ENCODE measurements at regions not wholly inside any gene's neighbourhood (a gene's known extent, or its start where the extent isn't known, plus 50 kb on each side); places are given as distances from the start of the nearest gene placed in this dataset.
"Not testable (repeated sequence)": the region's sequence is repeated elsewhere in the genome, so short reads cannot be mapped to it uniquely, and the experiment has no call there.

DNA sequence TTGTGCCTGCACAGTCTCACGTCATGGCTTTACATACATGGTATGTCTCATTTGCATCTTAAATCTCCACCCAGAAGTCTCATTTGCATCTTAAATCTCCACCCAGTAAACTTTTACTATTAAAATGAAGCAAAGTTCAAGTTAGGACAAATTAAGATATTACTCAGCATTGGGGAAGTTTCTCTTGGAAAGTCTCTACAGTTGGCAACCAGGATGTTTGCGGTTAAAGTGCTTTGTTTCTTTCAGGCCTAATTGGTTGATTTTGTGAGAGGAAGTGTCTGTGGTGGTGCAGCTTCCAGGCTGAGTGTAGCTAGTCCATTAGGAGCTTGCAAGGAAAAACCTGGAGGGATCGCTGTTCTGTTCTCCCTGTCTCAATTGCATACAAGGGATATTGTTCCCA lies 1373.3 kb upstream of the GOT2 start:
- H3K36me3 Mint-ChIP-seq (ENCODE audit: low read depth), result no peaks in the 10 kb centered on the region
- H3K27ac Mint-ChIP-seq, result no peak overlapping the region
- H3K4me1 Mint-ChIP-seq, result no peaks in the 10 kb centered on the region
- no peaks in the 10 kb centered on the region for H3K9me3 Mint-ChIP-seq
- DNase-seq (no peak), ATAC-seq (ENCODE audit: low read depth) (no peak)
- H3K27me3 Mint-ChIP-seq, result no peaks in the 10 kb centered on the region
- CTCF ChIA-PET, result no interaction called here
- POLR2A ChIA-PET, result no interaction called here
- intact Hi-C loops (cut with micrococcal nuclease), result no loop called here
- TF ChIP-seq, protein P1, sequence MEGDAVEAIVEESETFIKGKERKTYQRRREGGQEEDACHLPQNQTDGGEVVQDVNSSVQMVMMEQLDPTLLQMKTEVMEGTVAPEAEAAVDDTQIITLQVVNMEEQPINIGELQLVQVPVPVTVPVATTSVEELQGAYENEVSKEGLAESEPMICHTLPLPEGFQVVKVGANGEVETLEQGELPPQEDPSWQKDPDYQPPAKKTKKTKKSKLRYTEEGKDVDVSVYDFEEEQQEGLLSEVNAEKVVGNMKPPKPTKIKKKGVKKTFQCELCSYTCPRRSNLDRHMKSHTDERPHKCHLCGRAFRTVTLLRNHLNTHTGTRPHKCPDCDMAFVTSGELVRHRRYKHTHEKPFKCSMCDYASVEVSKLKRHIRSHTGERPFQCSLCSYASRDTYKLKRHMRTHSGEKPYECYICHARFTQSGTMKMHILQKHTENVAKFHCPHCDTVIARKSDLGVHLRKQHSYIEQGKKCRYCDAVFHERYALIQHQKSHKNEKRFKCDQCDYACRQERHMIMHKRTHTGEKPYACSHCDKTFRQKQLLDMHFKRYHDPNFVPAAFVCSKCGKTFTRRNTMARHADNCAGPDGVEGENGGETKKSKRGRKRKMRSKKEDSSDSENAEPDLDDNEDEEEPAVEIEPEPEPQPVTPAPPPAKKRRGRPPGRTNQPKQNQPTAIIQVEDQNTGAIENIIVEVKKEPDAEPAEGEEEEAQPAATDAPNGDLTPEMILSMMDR (IDR thresholded peaks at IDR 0.05), result no peak
- no peak overlapping the region for H3K4me3 Mint-ChIP-seq

DNA sequence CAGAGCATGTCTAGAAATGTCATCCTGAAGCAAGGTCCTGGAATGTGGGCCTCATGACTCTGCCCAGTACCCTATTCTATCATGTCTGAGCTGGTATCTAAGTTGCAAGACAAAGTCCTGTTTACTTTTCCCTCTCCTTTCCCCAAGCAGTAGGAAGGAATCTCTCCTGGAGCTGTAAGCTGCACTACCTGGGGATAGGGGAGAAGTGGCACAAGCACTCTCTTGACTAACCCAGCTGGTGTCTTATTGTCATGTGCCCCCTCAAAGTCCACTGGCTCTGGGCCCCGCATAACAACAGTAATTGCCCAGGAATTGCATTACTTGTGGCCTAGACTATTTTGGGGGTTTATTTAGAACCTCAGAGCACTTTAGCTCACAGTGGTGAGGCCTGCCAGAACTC lies 1366.3 kb upstream of the GOT2 start:
- no peaks in the 10 kb centered on the region for H3K36me3 Mint-ChIP-seq (ENCODE audit: low read depth)
- DNase-seq, result no peak
- no peaks in the 10 kb centered on the region for H3K27me3 Mint-ChIP-seq
- no peak for ATAC-seq (ENCODE audit: low read depth)
- CTCF ChIA-PET, result no interaction called here
- peaks cover 14% of the 10 kb centered on the region for H3K9me3 Mint-ChIP-seq
- H3K4me1 Mint-ChIP-seq, result no peaks in the 10 kb centered on the region
- intact Hi-C loops (cut with micrococcal nuclease), result no loop called here
- TF ChIP-seq, protein P1 (IDR thresholded peaks at IDR 0.05), result no peak
- POLR2A ChIA-PET, result no interaction called here
- H3K4me3 Mint-ChIP-seq, result no peak overlapping the region
- H3K27ac Mint-ChIP-seq, result no peak overlapping the region

DNA sequence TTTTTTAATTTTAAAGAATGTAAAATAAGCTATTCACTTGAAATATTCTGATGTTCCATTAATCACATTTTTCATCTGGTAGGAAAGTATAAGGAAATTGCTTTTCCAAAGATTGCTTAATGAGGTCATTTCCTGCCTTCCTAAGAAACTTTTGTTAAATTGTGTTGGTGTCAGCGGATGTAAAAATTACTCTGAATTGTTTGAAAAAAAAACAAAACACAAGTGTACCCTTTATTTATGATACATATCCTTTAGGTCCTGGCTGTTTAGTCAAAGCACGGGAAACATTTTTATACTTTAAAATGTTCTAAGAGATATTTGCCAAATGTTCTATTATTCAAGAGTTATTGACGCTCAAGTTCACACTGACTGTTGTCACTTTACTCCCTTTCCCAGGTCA lies 1357.4 kb upstream of the GOT2 start:
- ATAC-seq (ENCODE audit: low read depth) (no peak), DNase-seq (no peak)
- no peaks in the 10 kb centered on the region for H3K4me1 Mint-ChIP-seq
- H3K9me3 Mint-ChIP-seq, result peaks cover 8% of the 10 kb centered on the region
- intact Hi-C loops (cut with micrococcal nuclease), result no loop called here
- ChIA-PET CTCF (no interaction called here), POLR2A (no interaction called here)
- TF ChIP-seq, protein P1 (IDR thresholded peaks at IDR 0.05), result no peak
- no peaks in the 10 kb centered on the region for H3K27me3 Mint-ChIP-seq
- no peaks in the 10 kb centered on the region for H3K36me3 Mint-ChIP-seq (ENCODE audit: low read depth)
- no peak overlapping the region for H3K4me3 Mint-ChIP-seq
- H3K27ac Mint-ChIP-seq, result no peak overlapping the region

DNA sequence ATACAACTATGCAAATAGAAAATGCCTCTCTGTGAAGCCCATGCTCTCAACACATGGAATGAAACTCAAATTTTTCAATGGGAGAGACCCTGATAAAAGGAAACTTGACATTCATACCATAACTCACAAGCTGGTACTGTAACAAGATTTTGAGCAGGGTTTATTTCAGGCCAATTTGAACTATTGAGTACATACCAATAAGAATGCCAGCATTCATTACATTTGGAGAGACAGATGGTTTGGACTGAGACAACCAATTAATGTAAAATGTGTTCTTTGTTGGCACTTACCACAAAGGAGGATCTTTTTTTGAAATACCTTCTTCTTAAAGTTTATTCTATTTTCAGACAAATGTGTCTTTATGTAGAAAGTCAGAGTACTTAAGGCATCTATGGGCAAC lies 1357.0 kb upstream of the GOT2 start:
- no peak for ATAC-seq (ENCODE audit: low read depth)
- Mint-ChIP-seq H3K36me3 (ENCODE audit: low read depth) (no peaks in the 10 kb centered on the region), H3K4me1 (no peaks in the 10 kb centered on the region), H3K27ac (no peak overlapping the region), H3K9me3 (peaks cover 8% of the 10 kb centered on the region), H3K27me3 (no peaks in the 10 kb centered on the region), H3K4me3 (no peak overlapping the region)
- TF ChIP-seq, protein P1 (IDR thresholded peaks at IDR 0.05), result no peak
- intact Hi-C loops (cut with micrococcal nuclease), result no loop called here
- CTCF ChIA-PET, result no interaction called here
- POLR2A ChIA-PET, result no interaction called here
- DNase-seq, result no peak

DNA sequence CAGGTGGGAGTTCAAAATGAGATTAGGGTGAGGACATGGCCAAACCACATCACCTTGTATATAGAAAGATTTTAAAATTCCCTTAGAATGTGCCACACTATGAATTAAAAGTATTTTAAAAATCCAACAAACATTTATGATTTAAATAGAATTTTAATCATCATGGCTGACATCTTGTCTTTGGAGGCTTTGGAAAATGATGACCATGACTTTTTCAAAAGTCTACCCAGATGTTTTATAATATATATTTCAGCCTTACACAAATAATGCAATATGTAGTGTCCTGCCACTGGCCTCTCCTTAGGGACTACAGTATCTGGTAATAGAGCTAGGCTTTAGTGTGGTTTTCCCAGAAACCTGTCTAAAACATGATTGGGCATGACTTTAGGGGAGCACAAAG lies 1353.4 kb upstream of the GOT2 start:
- H3K4me3 Mint-ChIP-seq, result no peak overlapping the region
- H3K27me3 Mint-ChIP-seq, result no peaks in the 10 kb centered on the region
- intact Hi-C loops (cut with micrococcal nuclease), result no loop called here
- POLR2A ChIA-PET, result no interaction called here
- TF ChIP-seq, protein P1 (IDR thresholded peaks at IDR 0.05), result no peak
- H3K27ac Mint-ChIP-seq, result no peak overlapping the region
- no peak for DNase-seq
- CTCF ChIA-PET, result no interaction called here
- peaks cover 10% of the 10 kb centered on the region for H3K9me3 Mint-ChIP-seq
- H3K4me1 Mint-ChIP-seq, result no peaks in the 10 kb centered on the region
- no peaks in the 10 kb centered on the region for H3K36me3 Mint-ChIP-seq (ENCODE audit: low read depth)
- no peak for ATAC-seq (ENCODE audit: low read depth)

DNA sequence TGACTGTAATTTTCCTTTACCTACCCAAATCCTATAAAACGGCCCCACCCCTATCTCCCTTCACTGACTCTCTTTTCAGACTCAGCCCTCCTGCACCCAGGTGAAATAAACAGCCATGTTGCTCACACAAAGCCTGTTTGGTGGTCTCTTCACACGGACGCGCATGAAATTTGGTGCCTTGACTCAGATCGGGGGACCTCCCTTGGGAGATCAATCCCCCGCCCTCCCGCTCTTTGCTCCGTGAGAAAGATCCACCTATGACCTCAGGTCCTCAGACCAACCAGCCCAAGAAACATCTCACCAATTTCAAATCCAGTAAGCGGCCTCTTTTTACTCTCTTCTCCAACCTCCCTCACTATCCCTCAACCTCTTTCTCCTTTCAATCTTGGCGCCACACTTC lies 1344.7 kb upstream of the GOT2 start:
- intact Hi-C loops (cut with micrococcal nuclease); H3K9me3 Mint-ChIP-seq; ATAC-seq (ENCODE audit: low read depth); H3K27ac Mint-ChIP-seq; H3K4me1 Mint-ChIP-seq; POLR2A ChIA-PET; H3K27me3 Mint-ChIP-seq; H3K36me3 Mint-ChIP-seq (ENCODE audit: low read depth); H3K4me3 Mint-ChIP-seq; CTCF ChIA-PET; DNase-seq: not testable (repeated sequence)
